IMR-90 (cell line): ENCODE measurements at regions not wholly inside any gene's neighbourhood (a gene's known extent, or its start where the extent isn't known, plus 50 kb on each side); places are given as distances from the start of the nearest gene placed in this dataset.

Source experiments
- ATAC-seq: fragments of 200-7000 bp; cut with Tn5 transposase; 2 replicates; pipeline ENCODE4 v1.9.1; 2020; ENCODE audit warnings: low read depth, mild to moderate bottlenecking, moderate library complexity
- BruUV-seq: library from RNA; stranded (reverse); fragments of 400-500 nt; replicated peaks from 2 replicates; lab custom pipeline; 2021; lab: Mats Ljungman, UMichigan
- CTCF ChIA-PET: fragments of 300-600 bp; formaldehyde crosslinking; extraction: SDS; loops from one replicate; lab custom pipeline; 2021; ENCODE audit warnings: antibody characterized with exemption; lab: Yijun Ruan, JAX
- POLR2A ChIA-PET: fragments of 300-600 bp; sonication (Branson Sonifier 250); formaldehyde crosslinking; loops from one replicate; lab custom pipeline; 2022; ENCODE audit warnings: antibody characterized with exemption; ENCODE audit not compliant: unreplicated experiment; lab: Charles Lee
- DNase-seq: peaks from one replicate; pipeline ENCODE4 v3.0.0; 2013
- H2AFZ ChIP-seq: replicated peaks from 2 replicates; pipeline ENCODE3; 2013; ENCODE audit warnings: low read length, mild to moderate bottlenecking; ENCODE audit not compliant: poor library complexity
- H2AK5ac ChIP-seq: 2 replicates; pipeline ENCODE4 v1.6.1; 2013; ENCODE audit warnings: low read depth, low read length, inconsistent platforms
- H2AK9ac ChIP-seq: replicated peaks from 2 replicates; pipeline ENCODE3; 2013; ENCODE audit warnings: mild to moderate bottlenecking, low read depth, low read length, moderate library complexity; ENCODE audit not compliant: poor library complexity
- H2BK120ac ChIP-seq: 2 replicates; pipeline ENCODE4 v1.6.1; 2013; ENCODE audit warnings: low read depth, low read length, inconsistent platforms
- H2BK15ac ChIP-seq: 3 replicates; pipeline ENCODE4 v1.6.1; 2013; ENCODE audit warnings: low read depth, low read length, inconsistent platforms
- H2BK20ac ChIP-seq: 2 replicates; pipeline ENCODE4 v1.6.1; 2013; ENCODE audit warnings: low read depth, mild to moderate bottlenecking, inconsistent platforms, low read length, moderate library complexity
- H2BK5ac ChIP-seq: 2 replicates; pipeline ENCODE4 v1.6.1; 2013; ENCODE audit warnings: mild to moderate bottlenecking, low read depth, low read length, inconsistent platforms; ENCODE audit not compliant: poor library complexity, severe bottlenecking
- H3K14ac ChIP-seq: replicated peaks from 2 replicates; pipeline ENCODE4 v1.6.1; 2013; ENCODE audit warnings: low read depth, low read length, inconsistent platforms
- H3K18ac ChIP-seq: 2 replicates; pipeline ENCODE4 v1.6.1; 2013; ENCODE audit warnings: low read depth, low read length, control low read depth
- H3K23ac ChIP-seq: 2 replicates; pipeline ENCODE4 v1.6.1; 2013; ENCODE audit warnings: low read depth, low read length, inconsistent platforms
- H3K27ac ChIP-seq: 2 replicates; pipeline ENCODE4 v1.5.1; 2013; ENCODE audit warnings: mild to moderate bottlenecking, control low read depth, low read length; ENCODE audit not compliant: insufficient read depth
- H3K27me3 ChIP-seq: 2 replicates; pipeline ENCODE4 v1.6.1; 2013; ENCODE audit warnings: low read length; ENCODE audit not compliant: control insufficient read depth, insufficient read depth
- H3K36me3 ChIP-seq: 2 replicates; pipeline ENCODE4 v1.6.1; 2013; ENCODE audit warnings: low read length, mixed read lengths; ENCODE audit not compliant: control insufficient read depth, insufficient read depth
- H3K4ac ChIP-seq: 2 replicates; pipeline ENCODE4 v1.6.1; 2013; ENCODE audit warnings: low read depth, low read length, inconsistent platforms
- H3K4me1 ChIP-seq: 2 replicates; pipeline ENCODE4 v1.6.1; 2013; ENCODE audit warnings: low read length, mixed read lengths; ENCODE audit not compliant: control insufficient read depth, insufficient read depth
- H3K4me2 ChIP-seq: 2 replicates; pipeline ENCODE4 v1.6.1; 2013; ENCODE audit warnings: low read depth, mild to moderate bottlenecking, control low read depth, low read length, moderate library complexity
- H3K4me3 ChIP-seq: 2 replicates; pipeline ENCODE4 v1.5.1; 2013; ENCODE audit warnings: low read depth, mild to moderate bottlenecking, control low read depth, low read length, moderate library complexity; ENCODE audit not compliant: insufficient read depth
- H3K56ac ChIP-seq: 2 replicates; pipeline ENCODE4 v1.6.1; 2013; ENCODE audit warnings: low read length, inconsistent platforms; ENCODE audit not compliant: insufficient read depth; ENCODE audit errors: extremely low read depth
- H3K79me1 ChIP-seq, 2 experiments: 2 replicates each; pipeline ENCODE4 v1.6.1; 2013; ENCODE audit warnings: low read length in 2 of 2, inconsistent platforms in 1 of 2, low read depth in 1 of 2
- H3K9ac ChIP-seq: 2 replicates; pipeline ENCODE4 v1.6.1; 2013; ENCODE audit warnings: low read depth, low read length, control low read depth
- H3K9me1 ChIP-seq: 2 replicates; pipeline ENCODE4 v1.6.1; 2013; ENCODE audit warnings: low read length, inconsistent platforms; ENCODE audit not compliant: insufficient read depth
- H3K9me3 ChIP-seq: 2 replicates; pipeline ENCODE4 v1.6.1; 2013; ENCODE audit warnings: low read length; ENCODE audit not compliant: control insufficient read depth, insufficient read depth
- H4K20me1 ChIP-seq: 2 replicates; pipeline ENCODE4 v1.6.1; 2013; ENCODE audit warnings: low read length, inconsistent platforms; ENCODE audit not compliant: insufficient read depth
- H4K5ac ChIP-seq: 2 replicates; pipeline ENCODE4 v1.6.1; 2013; ENCODE audit warnings: mild to moderate bottlenecking, low read depth, low read length, control low read depth
- H4K8ac ChIP-seq, 2 experiments: 2 replicates each; pipeline ENCODE4 v1.6.1; 2013; ENCODE audit warnings: low read depth in 2 of 2, low read length in 2 of 2, control low read depth in 1 of 2, inconsistent platforms in 1 of 2
- H4K91ac ChIP-seq: 2 replicates; pipeline ENCODE4 v1.6.1; 2013; ENCODE audit warnings: low read depth, low read length, inconsistent platforms; ENCODE audit not compliant: insufficient read depth
- BHLHE40 ChIP-seq: fragments of 150-350 bp; IDR thresholded peaks from 2 replicates; pipeline ENCODE4 v1.6.1; 2016; ENCODE audit warnings: mild to moderate bottlenecking, low read depth, low read length
- CEBPB ChIP-seq: IDR thresholded peaks from 2 replicates; pipeline ENCODE4 v1.6.1; 2012; ENCODE audit warnings: low read depth, low read length, improper control_type of control experiment
- CHD1 ChIP-seq: IDR thresholded peaks from 2 replicates; pipeline ENCODE4 v1.6.1; 2012; ENCODE audit warnings: low read depth, low read length, improper control_type of control experiment
- CTCF ChIP-seq: conservative IDR thresholded peaks from 2 replicates; pipeline ENCODE4 v1.5.1; 2012; ENCODE audit warnings: mild to moderate bottlenecking, low read depth, low read length, improper control_type of control experiment
- FOS ChIP-seq: fragments of 150-350 bp; IDR thresholded peaks from 2 replicates; pipeline ENCODE4 v1.6.1; 2016; ENCODE audit warnings: low read depth, low read length
- MAFK ChIP-seq: IDR thresholded peaks from 2 replicates; pipeline ENCODE4 v1.6.1; 2012; ENCODE audit warnings: low read depth, low read length, improper control_type of control experiment
- MAZ ChIP-seq: IDR thresholded peaks from 2 replicates; pipeline ENCODE4 v1.6.1; 2012; ENCODE audit warnings: low read depth, mild to moderate bottlenecking, low read length, improper control_type of control experiment, moderate library complexity, borderline replicate concordance
- MXI1 ChIP-seq: IDR thresholded peaks from 2 replicates; pipeline ENCODE4 v1.6.1; 2012; ENCODE audit warnings: low read depth, mild to moderate bottlenecking, low read length, moderate library complexity, borderline replicate concordance
- NFE2L2 ChIP-seq: fragments of 150-350 bp; IDR thresholded peaks from 2 replicates; pipeline ENCODE4 v1.6.1; 2016; ENCODE audit warnings: low read depth, mild to moderate bottlenecking, low read length
- POLR2A ChIP-seq: IDR thresholded peaks from 2 replicates; pipeline ENCODE4 v1.6.1; 2012; ENCODE audit warnings: mild to moderate bottlenecking, low read depth, low read length
- RAD21 ChIP-seq: IDR thresholded peaks from 2 replicates; pipeline ENCODE4 v1.6.1; 2012; ENCODE audit warnings: low read length, improper control_type of control experiment
- RCOR1 ChIP-seq: IDR thresholded peaks from 2 replicates; pipeline ENCODE4 v1.6.1; 2012; ENCODE audit warnings: mild to moderate bottlenecking, low read length, improper control_type of control experiment; ENCODE audit not compliant: insufficient replicate concordance
- RFX5 ChIP-seq: IDR thresholded peaks from 2 replicates; pipeline ENCODE4 v1.8.0; 2012; ENCODE audit warnings: low read depth, mild to moderate bottlenecking, low read length, moderate library complexity
- SMC3 ChIP-seq: fragments of 150-350 bp; IDR thresholded peaks from 2 replicates; pipeline ENCODE4 v1.6.1; 2016; ENCODE audit warnings: low read depth, mild to moderate bottlenecking, antibody characterized with exemption, low read length, moderate library complexity
- USF2 ChIP-seq: fragments of 150-350 bp; IDR thresholded peaks from 2 replicates; pipeline ENCODE4 v1.6.1; 2017; ENCODE audit warnings: mild to moderate bottlenecking, antibody characterized with exemption, low read length, low read depth
- WGBS, 2 experiments: methylation state at CpG; one replicate each; pipeline versions ENCODE4 v1.1.5 to v1.1.7; 2013; ENCODE audit warnings: missing lambda C conversion rate in 2 of 2; ENCODE audit not compliant: insufficient read length in 1 of 2; ENCODE audit errors: extremely low coverage in 2 of 2; 5-methylcytosine and 5-hydroxymethylcytosine counted together
- dilution Hi-C: fragments of 300-500 bp; cut with HindIII; formaldehyde crosslinking; loops from one replicate; pipeline ENCODE4 v1.14.3; 2018; ENCODE audit warnings: low sequenced_read_pairs; ENCODE audit not compliant: unreplicated experiment
- in situ Hi-C: fragments of 300-500 bp; cut with MboI; formaldehyde crosslinking; loops from 3 replicates; pipeline ENCODE4 v1.14.3; 2019; ENCODE audit warnings: low sequenced_read_pairs, inconsistent platforms, mixed read lengths
- intact Hi-C: fragments of 100-400 bp; cut with micrococcal nuclease; formaldehyde crosslinking; loops from 2 replicates; pipeline ENCODE4 v1.10.0; 2022
- TF ChIP-seq, protein P1 (sequence below): fragments of 150-350 bp; IDR thresholded peaks from 2 replicates; pipeline ENCODE4 v1.6.1; 2016; ENCODE audit warnings: low read depth, mild to moderate bottlenecking, low read length, moderate library complexity, borderline replicate concordance

DNA sequence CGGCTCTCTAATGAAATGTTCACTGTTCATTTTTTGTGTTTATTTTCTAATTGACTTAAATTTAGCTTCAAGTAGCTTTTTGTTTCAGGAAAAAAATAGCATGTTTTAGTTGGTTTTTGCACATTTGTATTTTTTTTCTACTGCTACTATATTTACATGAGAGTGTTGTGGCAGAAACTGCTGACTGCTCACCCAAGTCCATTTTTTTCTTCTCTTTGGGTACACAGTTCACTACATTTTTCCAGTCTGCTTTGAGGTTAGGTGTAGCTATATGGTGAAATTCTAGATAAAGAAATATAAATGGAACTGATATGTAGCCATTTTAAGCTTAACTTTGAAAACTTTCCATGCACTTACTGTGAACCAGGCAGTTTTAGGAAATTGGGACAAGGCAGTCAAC, 216.7 kb upstream of the C11orf87 start:
- dilution Hi-C loops (no loop called here), in situ Hi-C loops (no loop called here), intact Hi-C loops (no loop called here)
- Histone ChIP-seq H3K27ac (no peak overlapping the region), H2BK15ac (no peak overlapping the region), H3K36me3 (no peaks in the 10 kb centered on the region), H4K5ac (no peak overlapping the region), H2AK5ac (no peak overlapping the region), H3K4me2 (no peak overlapping the region), H4K8ac (no peak overlapping the region), H3K9ac (no peak overlapping the region), H3K4me1 (no peaks in the 10 kb centered on the region), H3K27me3 (no peaks in the 10 kb centered on the region), H3K9me1 (no peaks in the 10 kb centered on the region), H2AFZ (no peak overlapping the region), H3K4me3 (no peak overlapping the region), H4K20me1 (no peaks in the 10 kb centered on the region), H3K14ac (no peak overlapping the region), H3K79me1 (no peaks in the 10 kb centered on the region), H2BK20ac (no peak overlapping the region), H2BK5ac (no peak overlapping the region), H3K56ac (no peak overlapping the region), H3K23ac (no peak overlapping the region), H2AK9ac (no peak overlapping the region), H3K18ac (no peak overlapping the region), H3K9me3 (no peaks in the 10 kb centered on the region), H2BK120ac (no peak overlapping the region), H3K4ac (no peak overlapping the region), H4K91ac (no peak overlapping the region)
- TF ChIP-seq RFX5 (no peak), SMC3 (no peak), CEBPB (no peak), RCOR1 (no peak), RAD21 (no peak), MAZ (no peak), NFE2L2 (no peak), CTCF (no peak), MXI1 (no peak), CHD1 (no peak), FOS (no peak), MAFK (no peak), POLR2A (no peak), USF2 (no peak), BHLHE40 (no peak)
- TF ChIP-seq, protein P1, sequence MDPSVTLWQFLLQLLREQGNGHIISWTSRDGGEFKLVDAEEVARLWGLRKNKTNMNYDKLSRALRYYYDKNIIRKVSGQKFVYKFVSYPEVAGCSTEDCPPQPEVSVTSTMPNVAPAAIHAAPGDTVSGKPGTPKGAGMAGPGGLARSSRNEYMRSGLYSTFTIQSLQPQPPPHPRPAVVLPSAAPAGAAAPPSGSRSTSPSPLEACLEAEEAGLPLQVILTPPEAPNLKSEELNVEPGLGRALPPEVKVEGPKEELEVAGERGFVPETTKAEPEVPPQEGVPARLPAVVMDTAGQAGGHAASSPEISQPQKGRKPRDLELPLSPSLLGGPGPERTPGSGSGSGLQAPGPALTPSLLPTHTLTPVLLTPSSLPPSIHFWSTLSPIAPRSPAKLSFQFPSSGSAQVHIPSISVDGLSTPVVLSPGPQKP, result no peak
- no peak for DNase-seq
- ChIA-PET POLR2A (no interaction called here), CTCF (no interaction called here)
- WGBS, 2 experiments, result no CpG with 5 or more reads among the region's 1 CpG
- ATAC-seq, result no peak
- BruUV-seq, result no TSS peak
